H9 (cell line): ENCODE measurements at regions not wholly inside any gene's neighbourhood (a gene's known extent, or its start where the extent isn't known, plus 50 kb on each side); places are given as distances from the start of the nearest gene placed in this dataset.

Source experiments
- DNase-seq: peaks from one replicate; pipeline ENCODE4 v3.0.0-alpha.2; 2017
- H2AFZ ChIP-seq: one replicate; pipeline ENCODE4 v1.6.1; 2013; ENCODE audit warnings: mild to moderate bottlenecking, low read length, control low read depth, moderate library complexity
- H2AK5ac ChIP-seq: 2 replicates; pipeline ENCODE4 v1.6.1; 2013; ENCODE audit warnings: low read length, control low read depth, mixed read lengths; ENCODE audit not compliant: insufficient read length
- H2BK120ac ChIP-seq: one replicate; pipeline ENCODE4 v1.6.1; 2013; ENCODE audit warnings: low read depth, mild to moderate bottlenecking, low read length, control low read depth, inconsistent platforms; ENCODE audit not compliant: poor library complexity, severe bottlenecking
- H2BK12ac ChIP-seq: 2 replicates; pipeline ENCODE4 v1.6.1; 2013; ENCODE audit warnings: low read length, control low read depth, mixed read lengths, low read depth; ENCODE audit not compliant: insufficient read length
- H2BK15ac ChIP-seq: 2 replicates; pipeline ENCODE4 v1.6.1; 2013; ENCODE audit warnings: low read depth, low read length, control low read depth
- H2BK20ac ChIP-seq: one replicate; pipeline ENCODE4 v1.6.1; 2013; ENCODE audit warnings: low read depth, mild to moderate bottlenecking, low read length, control low read depth, inconsistent platforms; ENCODE audit not compliant: poor library complexity, severe bottlenecking
- H2BK5ac ChIP-seq: 2 replicates; pipeline ENCODE4 v1.6.1; 2013; ENCODE audit warnings: low read length, control low read depth, mixed read lengths; ENCODE audit not compliant: insufficient read length
- H3K14ac ChIP-seq: 2 replicates; pipeline ENCODE4 v1.6.1; 2013; ENCODE audit warnings: low read length, control low read depth; ENCODE audit not compliant: insufficient read depth
- H3K18ac ChIP-seq: 2 replicates; pipeline ENCODE4 v1.6.1; 2013; ENCODE audit warnings: low read depth, mild to moderate bottlenecking, mixed read lengths, low read length, control low read depth; ENCODE audit not compliant: insufficient read length
- H3K23ac ChIP-seq: 2 replicates; pipeline ENCODE4 v1.6.1; 2013; ENCODE audit warnings: low read length, control low read depth, mixed read lengths, low read depth; ENCODE audit not compliant: insufficient read length
- H3K23me2 ChIP-seq: 2 replicates; pipeline ENCODE4 v1.6.1; 2013; ENCODE audit warnings: low read depth, mild to moderate bottlenecking, mixed read lengths, low read length, control low read depth; ENCODE audit not compliant: insufficient read length, poor library complexity, severe bottlenecking
- H3K27ac ChIP-seq: 2 replicates; pipeline ENCODE4 v1.5.1; 2013; ENCODE audit warnings: low read length, control low read depth, mixed read lengths, low read depth; ENCODE audit not compliant: insufficient read length
- H3K27me3 ChIP-seq: 2 replicates; pipeline ENCODE4 v1.6.1; 2013; ENCODE audit warnings: low read length, control low read depth, inconsistent platforms; ENCODE audit not compliant: insufficient read depth
- H3K4ac ChIP-seq: 2 replicates; pipeline ENCODE4 v1.6.1; 2013; ENCODE audit warnings: low read depth, mild to moderate bottlenecking, control low read depth, inconsistent platforms, low read length, moderate library complexity
- H3K4me1 ChIP-seq: 2 replicates; pipeline ENCODE4 v1.6.1; 2013; ENCODE audit warnings: low read length, control low read depth, inconsistent platforms; ENCODE audit not compliant: insufficient read depth
- H3K4me2 ChIP-seq: 2 replicates; pipeline ENCODE4 v1.6.1; 2013; ENCODE audit warnings: low read length, control low read depth, mixed read lengths; ENCODE audit not compliant: insufficient read length, insufficient read depth
- H3K56ac ChIP-seq: 2 replicates; pipeline ENCODE4 v1.6.1; 2013; ENCODE audit warnings: low read depth, mild to moderate bottlenecking, mixed read lengths, low read length, control low read depth; ENCODE audit not compliant: insufficient read length
- H3K79me1 ChIP-seq: 2 replicates; pipeline ENCODE4 v1.6.1; 2013; ENCODE audit warnings: low read depth, mild to moderate bottlenecking, moderate library complexity, low read length, control low read depth, inconsistent platforms; ENCODE audit not compliant: insufficient read depth, poor library complexity, severe bottlenecking
- H3K79me2 ChIP-seq: 2 replicates; pipeline ENCODE4 v1.6.1; 2013; ENCODE audit warnings: low read length, control low read depth, inconsistent platforms; ENCODE audit not compliant: insufficient read depth
- H3K9ac ChIP-seq: 2 replicates; pipeline ENCODE4 v1.6.1; 2013; ENCODE audit warnings: low read length, control low read depth, mixed read lengths; ENCODE audit not compliant: insufficient read length; ENCODE audit errors: extremely low read depth
- H3K9me3 ChIP-seq: one replicate; pipeline ENCODE4 v1.6.1; 2013; ENCODE audit warnings: low read depth, low read length, inconsistent platforms; ENCODE audit not compliant: control insufficient read depth
- H3T11ph ChIP-seq: one replicate; pipeline ENCODE4 v1.6.1; 2013; ENCODE audit warnings: mild to moderate bottlenecking, low read length, control low read depth, inconsistent platforms
- H4K20me1 ChIP-seq: one replicate; pipeline ENCODE4 v1.6.1; 2013; ENCODE audit not compliant: control insufficient read depth, insufficient read length, insufficient read depth
- H4K5ac ChIP-seq: 2 replicates; pipeline ENCODE4 v1.6.1; 2013; ENCODE audit warnings: low read depth, mild to moderate bottlenecking, mixed read lengths, low read length, control low read depth; ENCODE audit not compliant: insufficient read length
- H4K8ac ChIP-seq: replicated peaks from 2 replicates; pipeline ENCODE4 v1.6.1; 2013; ENCODE audit warnings: low read length, control low read depth, mixed read lengths, low read depth; ENCODE audit not compliant: insufficient read length
- H4K91ac ChIP-seq: 2 replicates; pipeline ENCODE4 v1.6.1; 2013; ENCODE audit warnings: low read depth, mild to moderate bottlenecking, moderate library complexity, mixed read lengths, low read length, control low read depth; ENCODE audit not compliant: insufficient read length
- H3K27ac Mint-ChIP-seq, 3 experiments: 2 replicates in 2 of 3; 3 replicates in 1 of 3; pipeline ENCODE4 v1.8.0; 2020 to 2021; ENCODE audit warnings: mixed read lengths in 3 of 3, mild to moderate bottlenecking in 1 of 3, moderate library complexity in 1 of 3
- H3K27me3 Mint-ChIP-seq: 2 replicates; pipeline ENCODE4 v1.8.0; 2021; ENCODE audit warnings: low read depth, mild to moderate bottlenecking, moderate library complexity, mixed read lengths
- H3K36me3 Mint-ChIP-seq, 3 experiments: 2 replicates in 2 of 3; 3 replicates in 1 of 3; pipeline ENCODE4 v1.8.0; 2020 to 2021; ENCODE audit warnings: low read depth in 3 of 3, mixed read lengths in 3 of 3; ENCODE audit not compliant: insufficient read depth in 1 of 3
- H3K4me1 Mint-ChIP-seq, 2 experiments: 2 replicates each; pipeline ENCODE4 v1.8.0; 2020; ENCODE audit warnings: mixed read lengths in 2 of 2
- H3K4me3 Mint-ChIP-seq, 2 experiments: 2 replicates in 1 of 2; 3 replicates in 1 of 2; pipeline ENCODE4 v1.8.0; 2020 to 2021; ENCODE audit warnings: mild to moderate bottlenecking in 2 of 2, mixed read lengths in 2 of 2, moderate library complexity in 1 of 2
- H3K9me3 Mint-ChIP-seq, 2 experiments: 2 replicates in 1 of 2; 3 replicates in 1 of 2; pipeline ENCODE4 v1.8.0; 2020; ENCODE audit warnings: mild to moderate bottlenecking in 2 of 2, mixed read lengths in 2 of 2, moderate library complexity in 1 of 2
- CTCF ChIP-seq: fragments of 200-600 bp; sonication (generic); conservative IDR thresholded peaks from 3 replicates; pipeline ENCODE4 v1.8.0; 2021; ENCODE audit warnings: antibody characterized with exemption, mild to moderate bottlenecking
- WGBS: extraction: QIAGEN DNeasy Blood & Tissue Kit; methylation state at CpG from one replicate; pipeline ENCODE4 v1.1.7; 2013; ENCODE audit warnings: missing lambda C conversion rate, low lambda C conversion rate, mixed read lengths; ENCODE audit not compliant: insufficient read length; ENCODE audit errors: extremely low coverage; 5-methylcytosine and 5-hydroxymethylcytosine counted together

- Mint-ChIP-seq H3K36me3 (peaks cover 0 to 6% (median 1%) of the 10 kb centered on the region in 3 experiments; a peak in 2 of 7 replicates), H3K27me3 (peaks cover 18% of the 10 kb centered on the region), H3K4me3 (no peak overlapping the region), H3K4me1 (peaks cover 11 to 39% of the 10 kb centered on the region in 2 experiments), H3K27ac (no peak overlapping the region; a peak in 1 of 7 replicates), H3K9me3 (peaks cover 2 to 6% of the 10 kb centered on the region in 2 experiments; a peak in 2 of 5 replicates)
- no peak overlapping the region for H4K8ac ChIP-seq
- H2BK12ac ChIP-seq: no peak overlapping the region
- H3K4me1 ChIP-seq: no peaks in the 10 kb centered on the region
- no peak for TF ChIP-seq CTCF
- no peak overlapping the region for H3K23ac ChIP-seq
- no peak for DNase-seq
- no peaks in the 10 kb centered on the region for H3K9me3 ChIP-seq
- H2AK5ac ChIP-seq: no peak overlapping the region
- H3K9ac ChIP-seq: no peak overlapping the region
- H4K20me1 ChIP-seq: no peaks in the 10 kb centered on the region
- H2BK15ac ChIP-seq: no peak overlapping the region
- no peak overlapping the region for H4K91ac ChIP-seq
- no peak overlapping the region for H3K27ac ChIP-seq
- H2BK20ac ChIP-seq: no peak overlapping the region
- no peak overlapping the region for H3K4me2 ChIP-seq
- no peaks in the 10 kb centered on the region for H3K27me3 ChIP-seq
- H3K79me2 ChIP-seq: no peaks in the 10 kb centered on the region; the same call in 1 of the 2 replicates
- no peaks in the 10 kb centered on the region for H3K23me2 ChIP-seq
- no peak overlapping the region for H4K5ac ChIP-seq
- H3T11ph ChIP-seq: no peak overlapping the region
- no peak overlapping the region for H3K18ac ChIP-seq
- no peak overlapping the region for H2AFZ ChIP-seq
- WGBS: no CpG with 5 or more reads among the region's 8 CpGs
- no peak overlapping the region for H3K56ac ChIP-seq
- H2BK120ac ChIP-seq: no peak overlapping the region
- H2BK5ac ChIP-seq: no peak overlapping the region
- no peaks in the 10 kb centered on the region for H3K79me1 ChIP-seq
- H3K4ac ChIP-seq: no peak overlapping the region
- no peak overlapping the region for H3K14ac ChIP-seq
Observed at GRCh38 chr17:74053712-74054078, 149.8 kb upstream of the RPL38 start.
